ENCODE measurements at regions not wholly inside any gene's neighbourhood (a gene's known extent, or its start where the extent isn't known, plus 50 kb on each side); places are given as distances from the start of the nearest gene placed in this dataset.

DNA sequence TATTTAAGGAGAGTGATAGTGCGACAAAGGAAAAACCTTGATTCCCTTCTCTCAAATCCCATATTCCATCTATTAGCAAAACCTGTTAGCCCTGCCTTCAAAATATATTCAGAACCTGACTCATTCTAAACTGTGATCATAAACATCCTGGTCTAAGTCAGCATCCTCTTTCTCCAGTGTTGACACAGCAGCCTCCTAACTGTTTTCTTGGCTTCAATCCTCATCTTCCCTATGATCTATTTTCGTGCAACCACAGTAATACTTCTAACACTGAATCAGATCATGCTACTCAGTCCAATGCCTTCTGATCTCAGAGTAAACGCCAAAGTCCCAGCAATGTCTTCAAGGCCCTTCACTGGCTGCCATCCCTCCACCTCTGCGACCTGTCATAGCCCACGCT, 785.1 kb downstream of the EDEM1 start:
- TF ChIP-seq, protein P1, sequence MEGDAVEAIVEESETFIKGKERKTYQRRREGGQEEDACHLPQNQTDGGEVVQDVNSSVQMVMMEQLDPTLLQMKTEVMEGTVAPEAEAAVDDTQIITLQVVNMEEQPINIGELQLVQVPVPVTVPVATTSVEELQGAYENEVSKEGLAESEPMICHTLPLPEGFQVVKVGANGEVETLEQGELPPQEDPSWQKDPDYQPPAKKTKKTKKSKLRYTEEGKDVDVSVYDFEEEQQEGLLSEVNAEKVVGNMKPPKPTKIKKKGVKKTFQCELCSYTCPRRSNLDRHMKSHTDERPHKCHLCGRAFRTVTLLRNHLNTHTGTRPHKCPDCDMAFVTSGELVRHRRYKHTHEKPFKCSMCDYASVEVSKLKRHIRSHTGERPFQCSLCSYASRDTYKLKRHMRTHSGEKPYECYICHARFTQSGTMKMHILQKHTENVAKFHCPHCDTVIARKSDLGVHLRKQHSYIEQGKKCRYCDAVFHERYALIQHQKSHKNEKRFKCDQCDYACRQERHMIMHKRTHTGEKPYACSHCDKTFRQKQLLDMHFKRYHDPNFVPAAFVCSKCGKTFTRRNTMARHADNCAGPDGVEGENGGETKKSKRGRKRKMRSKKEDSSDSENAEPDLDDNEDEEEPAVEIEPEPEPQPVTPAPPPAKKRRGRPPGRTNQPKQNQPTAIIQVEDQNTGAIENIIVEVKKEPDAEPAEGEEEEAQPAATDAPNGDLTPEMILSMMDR (IDR thresholded peaks at IDR 0.05): no peak
- no peak for TF ChIP-seq EP300 (IDR thresholded peaks at IDR 0.05)
- no peak for TF ChIP-seq POLR2AphosphoS5 (IDR thresholded peaks at IDR 0.05)
- TF ChIP-seq POLR2A (IDR thresholded peaks at IDR 0.05): no peak
- no peaks in the 10 kb centered on the region for H3K4me1 ChIP-seq
- no peak overlapping the region for H3K4me3 ChIP-seq
- H3K27me3 ChIP-seq: no peaks in the 10 kb centered on the region
- H3K9me3 ChIP-seq: no peaks in the 10 kb centered on the region
- ATAC-seq (ENCODE audit: low FRiP score in 2 of 2) (no peak), DNase-seq (no peak)
- H3K27ac ChIP-seq: no peak overlapping the region
- 75 to 79% methylated on average over 5 of the region's 5 CpGs for WGBS, 2 donors
- no peaks in the 10 kb centered on the region for H3K36me3 ChIP-seq

DNA sequence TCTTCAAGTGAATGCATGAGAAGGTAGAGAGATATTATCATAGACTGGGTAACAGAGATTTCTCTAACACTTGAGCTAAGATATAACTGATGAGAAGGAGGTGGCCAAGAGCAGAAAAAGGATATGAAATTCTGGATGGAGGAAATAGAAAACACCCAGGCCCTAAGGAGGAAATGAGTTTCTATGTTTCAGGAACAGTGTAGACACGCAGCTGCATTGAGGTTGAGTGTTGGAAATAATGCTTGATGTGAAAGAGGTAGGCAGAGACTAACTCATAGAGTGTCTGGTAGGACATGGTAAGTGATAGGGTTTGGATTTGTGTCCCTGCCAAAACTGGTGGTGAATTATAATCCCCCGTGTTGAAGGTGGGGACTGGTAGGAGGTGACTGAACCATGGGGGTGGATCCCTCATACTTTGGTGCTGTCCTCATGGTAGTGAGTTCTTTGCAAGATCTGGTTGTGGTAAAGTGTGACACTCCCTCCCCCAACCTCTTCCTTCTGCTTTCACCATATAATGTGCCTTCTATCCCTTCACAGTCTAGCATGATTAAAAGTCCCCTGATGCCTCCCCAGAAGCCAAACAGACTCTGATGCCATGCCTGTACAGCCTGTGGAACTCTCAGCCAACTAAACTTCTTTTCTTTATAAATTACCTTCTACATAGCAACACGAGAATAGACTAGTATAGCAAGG, 787.3 kb downstream of the EDEM1 start:
- H3K9me3 ChIP-seq: no peaks in the 10 kb centered on the region
- H3K4me1 ChIP-seq: no peaks in the 10 kb centered on the region
- no peaks in the 10 kb centered on the region for H3K36me3 ChIP-seq
- H3K27ac ChIP-seq: no peak overlapping the region
- ATAC-seq (ENCODE audit: low FRiP score in 2 of 2) (peak; percentile 32 to 56), DNase-seq (no peak)
- 62 to 73% methylated on average over 3 of the region's 3 CpGs for WGBS, 2 donors
- H3K27me3 ChIP-seq: no peaks in the 10 kb centered on the region
- TF ChIP-seq, protein P1 (IDR thresholded peaks at IDR 0.05): no peak
- TF ChIP-seq POLR2A (IDR thresholded peaks at IDR 0.05): no peak
- H3K4me3 ChIP-seq: no peak overlapping the region

DNA sequence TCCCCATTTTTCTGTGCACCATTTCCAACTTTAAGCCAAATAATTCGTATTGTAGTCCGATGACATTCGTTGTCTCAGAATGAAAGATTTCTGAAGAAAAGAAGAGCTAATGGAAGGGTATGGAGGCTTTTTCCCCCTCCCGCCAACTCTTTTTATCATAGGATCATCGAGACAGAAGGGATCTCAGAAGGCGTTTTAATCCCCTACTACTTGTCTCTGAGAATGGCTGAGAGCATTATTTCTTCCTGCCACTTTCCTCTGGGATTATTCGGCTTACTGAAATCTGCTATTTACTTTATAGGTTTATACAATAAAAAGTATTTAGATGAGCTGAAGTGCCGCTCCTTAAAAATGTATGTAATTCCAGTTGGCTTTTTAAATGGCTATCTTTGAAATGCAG, 789.8 kb downstream of the EDEM1 start:
- Histone ChIP-seq H3K9me3 (peaks cover 0 to 8% (median 0%) of the 10 kb centered on the region in 4 donors), H3K4me3 (no peak overlapping the region), H3K4me1 (no peaks in the 10 kb centered on the region), H3K36me3 (no peaks in the 10 kb centered on the region), H3K27ac (no peak overlapping the region), H3K27me3 (no peaks in the 10 kb centered on the region)
- ATAC-seq (ENCODE audit: low FRiP score in 2 of 2) (no peak), DNase-seq (no peak)
- no peak for TF ChIP-seq EP300 (IDR thresholded peaks at IDR 0.05)
- no peak for TF ChIP-seq POLR2AphosphoS5 (IDR thresholded peaks at IDR 0.05)
- TF ChIP-seq POLR2A (IDR thresholded peaks at IDR 0.05): no peak
- TF ChIP-seq, protein P1 (IDR thresholded peaks at IDR 0.05): no peak
- 88 to 89% methylated on average over 8 of the region's 8 CpGs for WGBS, 2 donors

DNA sequence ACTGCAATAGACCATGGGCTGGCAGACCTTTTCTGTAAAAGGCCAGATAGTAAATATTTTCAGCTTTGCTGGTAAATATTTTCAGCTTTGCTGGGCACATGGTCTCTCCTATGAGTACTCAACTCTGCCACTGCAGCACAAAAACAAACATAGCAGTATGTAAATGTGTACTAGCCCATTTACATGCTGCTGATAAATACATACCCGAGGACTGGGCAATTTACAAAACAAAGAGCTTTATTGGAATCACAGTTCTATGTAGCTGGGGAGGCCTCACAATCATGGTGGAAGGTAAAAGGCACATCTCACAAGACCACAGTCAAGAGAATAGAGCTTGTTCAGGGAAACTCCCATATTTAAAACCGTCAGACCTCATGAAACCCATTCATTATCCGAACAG, 793.0 kb downstream of the EDEM1 start:
- ATAC-seq (ENCODE audit: low FRiP score in 2 of 2) (no peak), DNase-seq (no peak)
- 44 to 48% methylated on average over 3 of the region's 3 CpGs for WGBS, 2 donors
- Histone ChIP-seq H3K4me1 (no peaks in the 10 kb centered on the region), H3K4me3 (no peak overlapping the region), H3K27ac (no peak overlapping the region), H3K9me3 (peaks cover 0 to 8% (median 0%) of the 10 kb centered on the region in 4 donors), H3K36me3 (no peaks in the 10 kb centered on the region), H3K27me3 (no peaks in the 10 kb centered on the region)
- no peak for TF ChIP-seq EP300 (IDR thresholded peaks at IDR 0.05)
- TF ChIP-seq, protein P1 (IDR thresholded peaks at IDR 0.05): no peak
- TF ChIP-seq POLR2AphosphoS5 (IDR thresholded peaks at IDR 0.05): no peak
- no peak for TF ChIP-seq POLR2A (IDR thresholded peaks at IDR 0.05)

DNA sequence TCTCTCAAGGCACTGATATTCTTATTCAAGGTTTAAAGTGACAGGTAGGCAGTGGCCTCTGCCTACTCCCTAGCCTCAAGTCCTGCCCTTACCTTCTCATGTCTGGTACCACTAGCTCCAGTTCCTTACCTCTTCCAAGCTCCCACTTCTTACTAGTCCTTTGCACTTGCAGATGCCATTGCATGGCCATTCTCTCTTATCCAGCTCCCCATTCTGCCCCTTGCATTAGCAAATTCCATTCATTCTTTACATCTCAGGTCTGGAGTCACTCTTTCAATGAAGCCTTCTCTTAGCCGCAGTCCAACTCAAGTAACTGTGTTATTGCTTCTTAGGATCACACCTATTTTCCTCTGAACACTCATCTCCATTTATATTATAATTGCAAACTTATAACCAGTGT, 807.1 kb downstream of the EDEM1 start:
- Histone ChIP-seq H3K27ac (no peak overlapping the region), H3K4me3 (no peak overlapping the region), H3K4me1 (no peaks in the 10 kb centered on the region), H3K9me3 (no peaks in the 10 kb centered on the region), H3K36me3 (no peaks in the 10 kb centered on the region), H3K27me3 (no peaks in the 10 kb centered on the region)
- TF ChIP-seq, protein P1 (IDR thresholded peaks at IDR 0.05): no peak
- TF ChIP-seq POLR2AphosphoS5 (IDR thresholded peaks at IDR 0.05) (no peak), EP300 (IDR thresholded peaks at IDR 0.05) (no peak), POLR2A (IDR thresholded peaks at IDR 0.05) (no peak)
- DNase-seq (no peak), ATAC-seq (ENCODE audit: low FRiP score in 2 of 2) (no peak)
- WGBS, 2 donors: 77 to 82% methylated on average over 1 of the region's 1 CpG
